Neural crest cell (in vitro differentiated cells): ENCODE measurements at regions not wholly inside any gene's neighbourhood (a gene's known extent, or its start where the extent isn't known, plus 50 kb on each side); places are given as distances from the start of the nearest gene placed in this dataset.
"Not testable (repeated sequence)": the region's sequence is repeated elsewhere in the genome, so short reads cannot be mapped to it uniquely, and the experiment has no call there.

ENCODE experiments used
- DNase-seq: peaks from one replicate; pipeline ENCODE4 v3.0.0; 2021; ENCODE audit warnings: low read depth, mixed read lengths, low spot score
- H3K27ac Mint-ChIP-seq: one replicate; pipeline ENCODE4 v1.8.0; 2021; ENCODE audit warnings: mild to moderate bottlenecking, mixed read lengths; ENCODE audit not compliant: unreplicated experiment
- H3K27me3 Mint-ChIP-seq: 2 replicates; pipeline ENCODE4 v1.8.0; 2021; ENCODE audit warnings: low read depth, mild to moderate bottlenecking, mixed read lengths
- H3K36me3 Mint-ChIP-seq: 2 replicates; pipeline ENCODE4 v1.8.0; 2021; ENCODE audit warnings: low read depth, mild to moderate bottlenecking, mixed read lengths
- H3K4me1 Mint-ChIP-seq: 2 replicates; pipeline ENCODE4 v1.8.0; 2021; ENCODE audit warnings: mixed read lengths
- H3K4me3 Mint-ChIP-seq: one replicate; pipeline ENCODE4 v1.8.0; 2021; ENCODE audit warnings: mild to moderate bottlenecking, mixed read lengths
- H3K9me3 Mint-ChIP-seq: 2 replicates; pipeline ENCODE4 v1.8.0; 2021; ENCODE audit warnings: mixed read lengths
- CTCF ChIP-seq: fragments of 200-600 bp; sonication (generic); conservative IDR thresholded peaks from 2 replicates; pipeline ENCODE4 v1.5.0; 2021; ENCODE audit warnings: antibody characterized with exemption, mild to moderate bottlenecking

DNA sequence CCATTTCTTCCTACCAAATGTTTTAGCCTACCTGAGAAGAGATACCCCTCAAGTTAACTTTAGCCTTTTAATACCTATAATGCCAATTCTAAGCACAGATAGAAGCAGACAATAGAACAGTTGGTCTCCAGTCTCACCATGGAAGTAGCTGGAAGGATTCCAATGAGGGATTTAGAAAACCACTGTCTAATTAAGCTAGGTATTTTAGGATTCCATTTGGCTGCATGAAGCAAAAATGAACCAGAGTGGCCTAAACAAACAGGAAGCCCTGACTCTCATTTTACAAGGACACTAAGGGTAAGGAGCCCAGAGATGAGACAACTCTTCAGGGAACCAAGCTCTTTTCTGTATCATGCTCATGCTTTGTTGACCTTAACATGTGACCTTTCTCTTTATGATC lies 199.2 kb downstream of the ALDH8A1 start:
- Mint-ChIP-seq H3K27me3 (peaks cover 6% of the 10 kb centered on the region), H3K4me1 (peaks cover 5% of the 10 kb centered on the region), H3K36me3 (no peaks in the 10 kb centered on the region), H3K9me3 (no peaks in the 10 kb centered on the region), H3K4me3 (no peak overlapping the region), H3K27ac (no peak overlapping the region)
- no peak for DNase-seq
- no peak for TF ChIP-seq CTCF

DNA sequence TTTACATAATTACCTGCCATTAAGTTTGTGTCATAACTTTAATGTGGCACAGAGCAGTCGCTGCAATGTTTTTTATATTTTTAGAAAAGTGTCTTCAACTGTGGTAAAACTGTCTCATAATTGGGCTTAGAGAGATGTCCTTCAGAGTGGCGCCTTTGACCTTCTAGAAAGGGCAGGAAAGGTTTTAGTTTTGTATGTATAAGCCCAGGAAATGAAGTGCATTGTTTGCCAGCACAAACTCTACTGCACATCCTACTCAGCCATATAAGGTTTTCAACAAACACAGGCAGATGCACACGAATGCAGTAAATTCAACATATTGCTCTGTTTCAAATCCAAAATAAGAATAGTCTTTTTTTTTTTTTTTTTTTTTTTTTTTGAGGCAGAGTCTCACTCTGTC lies 201.4 kb downstream of the ALDH8A1 start:
- H3K36me3 Mint-ChIP-seq: no peaks in the 10 kb centered on the region
- no peak overlapping the region for H3K27ac Mint-ChIP-seq
- no peak for TF ChIP-seq CTCF
- DNase-seq: no peak
- H3K4me3 Mint-ChIP-seq: no peak overlapping the region
- H3K9me3 Mint-ChIP-seq: no peaks in the 10 kb centered on the region
- peaks cover 5% of the 10 kb centered on the region for H3K4me1 Mint-ChIP-seq
- H3K27me3 Mint-ChIP-seq: peaks cover 8% of the 10 kb centered on the region

DNA sequence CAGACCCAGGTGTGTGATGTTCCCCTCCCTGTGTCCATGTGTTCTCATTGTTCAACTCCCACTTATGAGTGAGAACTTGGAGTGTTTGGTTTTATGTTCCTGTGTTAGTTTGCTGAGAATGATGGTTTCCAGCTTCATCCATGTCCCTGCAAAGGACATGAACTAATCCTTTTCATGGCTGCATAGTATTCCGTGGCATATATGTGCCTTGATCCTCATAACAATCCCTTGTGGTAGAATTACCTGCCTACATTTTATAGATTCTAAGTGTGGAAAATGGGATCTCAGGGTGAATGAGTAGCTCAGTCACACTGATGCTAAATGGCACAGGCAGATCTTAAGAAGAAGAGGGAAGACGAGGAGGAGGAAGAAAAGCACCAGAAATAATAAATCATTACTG lies 202.7 kb downstream of the ALDH8A1 start:
- not testable (repeated sequence) for H3K4me1 Mint-ChIP-seq, H3K36me3 Mint-ChIP-seq, DNase-seq, H3K27ac Mint-ChIP-seq, H3K4me3 Mint-ChIP-seq, H3K9me3 Mint-ChIP-seq, H3K27me3 Mint-ChIP-seq

DNA sequence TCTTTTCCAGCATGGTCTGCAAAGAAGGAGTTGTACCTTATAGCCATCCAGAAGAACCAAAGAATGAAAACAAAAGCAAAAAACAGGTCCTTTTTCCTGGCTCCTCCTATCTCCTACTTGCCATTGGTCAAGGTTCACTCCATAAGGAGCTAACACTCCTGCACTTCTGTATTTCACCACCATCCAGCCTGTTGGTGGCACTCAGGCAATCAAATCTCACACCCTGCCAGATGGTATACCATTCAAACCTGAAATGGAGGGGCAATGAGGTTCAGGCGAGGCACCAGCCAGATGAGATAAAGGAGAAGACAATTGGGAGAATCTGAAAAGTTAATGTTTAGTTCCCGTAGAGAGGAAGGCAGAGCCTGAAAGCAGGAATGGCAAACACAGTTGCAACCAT lies 203.8 kb downstream of the ALDH8A1 start:
- no peak for TF ChIP-seq CTCF
- Mint-ChIP-seq H3K27me3 (peaks cover 8% of the 10 kb centered on the region), H3K9me3 (no peaks in the 10 kb centered on the region), H3K4me1 (peaks cover 5% of the 10 kb centered on the region), H3K27ac (no peak overlapping the region), H3K4me3 (no peak overlapping the region), H3K36me3 (no peaks in the 10 kb centered on the region)
- no peak for DNase-seq

GRCh38 chr6:134745192-134745591 lies 204.7 kb downstream of the ALDH8A1 start:
- DNase-seq, H3K36me3 Mint-ChIP-seq, H3K9me3 Mint-ChIP-seq, H3K27me3 Mint-ChIP-seq, H3K27ac Mint-ChIP-seq, H3K4me1 Mint-ChIP-seq, H3K4me3 Mint-ChIP-seq: not testable (repeated sequence)

DNA sequence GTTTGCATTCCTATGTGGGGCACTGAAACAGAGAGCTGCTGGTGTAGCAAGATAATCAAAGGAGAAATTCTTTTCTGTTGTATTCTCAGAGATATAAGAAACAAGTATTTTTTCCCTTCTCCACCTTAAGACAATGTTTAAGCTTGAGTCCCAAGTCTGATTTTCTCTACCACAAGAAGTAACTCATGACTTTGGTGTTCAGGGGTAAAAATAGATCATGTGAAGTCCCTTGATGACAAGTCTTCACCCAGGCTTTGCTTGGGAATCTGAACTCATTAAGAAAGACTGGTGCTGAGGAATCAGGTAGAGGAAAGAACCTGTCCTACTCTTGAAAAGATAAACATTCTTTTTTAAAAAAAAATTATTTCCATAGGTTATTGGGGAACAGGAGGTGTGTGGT lies 205.6 kb downstream of the ALDH8A1 start:
- Mint-ChIP-seq H3K4me3 (no peak overlapping the region), H3K36me3 (no peaks in the 10 kb centered on the region), H3K9me3 (no peaks in the 10 kb centered on the region), H3K4me1 (peaks cover 5% of the 10 kb centered on the region), H3K27ac (no peak overlapping the region), H3K27me3 (peaks cover 8% of the 10 kb centered on the region)
- no peak for TF ChIP-seq CTCF
- no peak for DNase-seq

DNA sequence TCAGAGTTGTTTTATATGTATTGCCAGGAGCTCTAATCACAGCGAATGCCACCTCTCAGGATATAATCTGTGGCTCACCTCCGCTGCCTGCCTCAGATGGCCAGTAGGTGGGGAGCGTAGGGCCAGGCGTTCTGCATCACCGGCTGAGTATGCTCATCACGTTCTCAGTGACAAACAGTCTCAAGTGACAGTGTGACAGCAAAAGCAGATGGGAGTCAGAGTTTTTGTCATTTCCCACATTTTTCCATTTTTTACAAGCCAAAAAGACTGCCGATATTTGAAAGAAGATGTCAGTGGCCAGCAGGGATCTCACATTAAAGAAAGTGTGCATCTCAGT lies 208.7 kb downstream of the ALDH8A1 start:
- Mint-ChIP-seq H3K4me3 (no peak overlapping the region), H3K27me3 (peaks cover 7% of the 10 kb centered on the region), H3K36me3 (no peaks in the 10 kb centered on the region), H3K27ac (no peak overlapping the region), H3K9me3 (no peaks in the 10 kb centered on the region), H3K4me1 (no peaks in the 10 kb centered on the region)
- DNase-seq: no peak
- TF ChIP-seq CTCF: peak; percentile 34
